DMS 273 (cell line): ENCODE measurements at regions not wholly inside any gene's neighbourhood (a gene's known extent, or its start where the extent isn't known, plus 50 kb on each side); places are given as distances from the start of the nearest gene placed in this dataset.

Experiments
- DNase-seq: peaks from one replicate; lab custom pipeline; 2025; ENCODE audit not compliant: unreplicated experiment; lab: John Stamatoyannopoulos, UW

- no peak for DNase-seq
Observed at GRCh38 chr4:123867910-123868587, 471.5 kb downstream of the SPRY1 start.

GRCh38 chr4:123869286-123870215, 473.0 kb downstream of the SPRY1 start:
- no peak for DNase-seq

- no peak for DNase-seq
Observed at GRCh38 chr4:123870216-123870876, 473.8 kb downstream of the SPRY1 start.

- DNase-seq = no peak
Observed at GRCh38 chr4:123871341-123871740, 474.7 kb downstream of the SPRY1 start.

GRCh38 chr4:123874063-123874462, 477.5 kb downstream of the SPRY1 start:
- DNase-seq = no peak

GRCh38 chr4:123876143-123876542, 479.5 kb downstream of the SPRY1 start:
- DNase-seq = no peak

- DNase-seq = no peak
Observed at GRCh38 chr4:123876671-123877101, 480.1 kb downstream of the SPRY1 start.

GRCh38 chr4:123877551-123877950, 481.0 kb downstream of the SPRY1 start:
- peak; percentile 10 for DNase-seq

GRCh38 chr4:123878976-123879375, 482.4 kb downstream of the SPRY1 start:
- no peak for DNase-seq

- no peak for DNase-seq
Observed at GRCh38 chr4:123880631-123881030, 484.0 kb downstream of the SPRY1 start.

GRCh38 chr4:123884922-123885321, 488.3 kb downstream of the SPRY1 start:
- no peak for DNase-seq

GRCh38 chr4:123889507-123889906, 492.9 kb downstream of the SPRY1 start:
- DNase-seq = no peak

- no peak for DNase-seq
Observed at GRCh38 chr4:123890889-123891288, 494.3 kb downstream of the SPRY1 start.

- no peak for DNase-seq
Observed at GRCh38 chr4:123891881-123892280, 495.3 kb downstream of the SPRY1 start.

- DNase-seq = no peak
Observed at GRCh38 chr4:123892368-123892976, 495.9 kb downstream of the SPRY1 start.

GRCh38 chr4:123893011-123893981, 496.7 kb downstream of the SPRY1 start:
- no peak for DNase-seq

- no peak for DNase-seq
Observed at GRCh38 chr4:123896446-123897071, 500.0 kb downstream of the SPRY1 start.

- no peak for DNase-seq
Observed at GRCh38 chr4:123898946-123899666, 502.5 kb downstream of the SPRY1 start.

- DNase-seq = no peak
Observed at GRCh38 chr4:123904882-123905281, 508.3 kb downstream of the SPRY1 start.
